BLaER1 (cell line): ENCODE measurements at regions not wholly inside any gene's neighbourhood (a gene's known extent, or its start where the extent isn't known, plus 50 kb on each side); places are given as distances from the start of the nearest gene placed in this dataset.

Source experiments
- H3K27ac ChIP-seq: shearing (Covaris generic); formaldehyde crosslinking; 2 replicates; pipeline ENCODE4 v1.8.1; 2022
- H3K27me3 ChIP-seq: shearing (Covaris generic); formaldehyde crosslinking; 2 replicates; pipeline ENCODE4 v1.8.1; 2022
- H3K36me3 ChIP-seq: shearing (Covaris generic); formaldehyde crosslinking; 2 replicates; pipeline ENCODE4 v1.8.1; 2022
- H3K4me1 ChIP-seq: shearing (Covaris generic); formaldehyde crosslinking; 2 replicates; pipeline ENCODE4 v1.8.1; 2022
- H3K4me2 ChIP-seq: shearing (Covaris generic); formaldehyde crosslinking; 2 replicates; pipeline ENCODE4 v1.8.1; 2022
- H3K4me3 ChIP-seq: shearing (Covaris generic); formaldehyde crosslinking; 2 replicates; pipeline ENCODE4 v1.8.1; 2022
- H3K9ac ChIP-seq: shearing (Covaris generic); formaldehyde crosslinking; 2 replicates; pipeline ENCODE4 v1.8.1; 2022
- H3K9me3 ChIP-seq: shearing (Covaris generic); formaldehyde crosslinking; 2 replicates; pipeline ENCODE4 v1.8.1; 2022
- H4K20me1 ChIP-seq: shearing (Covaris generic); formaldehyde crosslinking; 2 replicates; pipeline ENCODE4 v1.8.1; 2022
- Cebpa-rat ChIP-seq: shearing (Covaris generic); IDR thresholded peaks from 2 replicates; pipeline ENCODE4 v1.8.1; 2022

DNA sequence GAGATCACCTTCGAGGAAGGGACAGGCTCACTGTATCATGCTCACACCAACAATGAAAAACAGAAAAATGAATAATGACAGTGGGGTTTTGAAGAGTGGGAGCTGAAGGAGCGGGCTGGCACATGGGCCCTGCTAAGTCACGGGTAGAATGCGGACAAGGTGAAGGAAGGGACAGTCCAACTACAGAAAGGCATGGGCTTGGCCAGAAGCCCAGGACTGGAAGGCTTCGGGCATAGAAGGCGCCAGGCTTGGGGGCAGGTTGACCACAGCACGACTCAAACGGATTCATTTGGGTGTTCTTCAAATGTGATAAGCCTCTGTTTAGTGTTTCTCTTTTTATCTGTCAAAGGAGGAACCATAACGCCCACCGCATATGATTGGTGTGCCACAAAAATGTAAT, 509.5 kb downstream of the CCSER2 start:
- TF ChIP-seq Cebpa-rat = no peak
- Histone ChIP-seq H3K4me1 (peaks cover 7% of the 10 kb centered on the region; the same call in 1 of the 2 replicates), H3K9ac (no peak overlapping the region)

DNA sequence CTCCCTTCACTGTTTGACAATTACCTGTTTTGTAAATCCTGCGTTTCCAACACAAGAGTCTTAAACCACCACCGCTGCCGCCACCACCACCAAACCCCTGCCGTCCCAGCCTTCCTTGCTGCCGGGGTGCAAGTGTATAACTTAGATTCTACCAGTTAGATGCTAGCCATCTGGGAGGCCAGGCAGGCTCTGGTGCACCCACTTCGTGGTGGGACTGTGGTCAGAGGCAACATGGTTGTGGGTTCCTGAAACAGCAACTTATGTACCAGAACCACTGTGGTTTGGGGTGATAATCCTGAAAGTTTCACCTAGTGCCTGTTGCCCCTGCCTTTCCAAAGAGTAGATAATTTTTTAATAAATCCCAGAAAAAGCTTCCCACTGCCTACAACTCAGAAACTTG, 510.5 kb downstream of the CCSER2 start:
- TF ChIP-seq Cebpa-rat = no peak
- Histone ChIP-seq H3K4me2 (no peak overlapping the region), H3K9me3 (no peaks in the 10 kb centered on the region), H3K9ac (no peak overlapping the region), H4K20me1 (no peaks in the 10 kb centered on the region), H3K4me3 (no peak overlapping the region), H3K27ac (no peak overlapping the region), H3K27me3 (no peaks in the 10 kb centered on the region), H3K4me1 (peaks cover 7% of the 10 kb centered on the region; the same call in 1 of the 2 replicates), H3K36me3 (no peaks in the 10 kb centered on the region)

More for the DNA sequence above, 509.5 kb downstream of the CCSER2 start:
- no peak overlapping the region for H3K4me2 ChIP-seq
- H3K27me3 ChIP-seq = no peaks in the 10 kb centered on the region
- no peaks in the 10 kb centered on the region for H3K36me3 ChIP-seq
- no peak overlapping the region for H3K4me3 ChIP-seq
- no peaks in the 10 kb centered on the region for H3K9me3 ChIP-seq
- H3K27ac ChIP-seq = no peak overlapping the region
- no peaks in the 10 kb centered on the region for H4K20me1 ChIP-seq

DNA sequence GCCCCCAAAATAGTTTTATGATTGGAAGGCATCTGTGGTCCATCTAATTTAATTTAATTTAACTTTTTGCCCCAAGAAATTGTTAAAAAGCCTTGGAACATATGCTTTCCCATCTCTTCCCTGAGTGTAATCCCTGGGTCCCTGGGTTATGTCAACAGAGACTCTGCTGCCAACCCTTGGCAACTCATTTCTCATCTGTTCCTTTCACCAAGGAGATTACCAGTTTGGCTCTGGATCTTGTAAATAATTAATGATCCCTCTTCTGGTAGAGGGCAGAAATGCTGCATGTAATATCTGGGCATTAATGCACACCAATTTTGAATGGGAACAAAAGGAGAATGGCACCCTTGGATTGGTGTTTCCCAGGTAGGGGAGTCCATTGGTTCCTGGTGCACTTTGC, 514.2 kb downstream of the CCSER2 start:
- no peaks in the 10 kb centered on the region for H3K36me3 ChIP-seq
- no peak overlapping the region for H3K9ac ChIP-seq
- no peak overlapping the region for H3K27ac ChIP-seq
- no peaks in the 10 kb centered on the region for H3K9me3 ChIP-seq
- H3K4me2 ChIP-seq = no peak overlapping the region
- TF ChIP-seq Cebpa-rat = no peak
- H3K27me3 ChIP-seq = no peaks in the 10 kb centered on the region
- H3K4me3 ChIP-seq = no peak overlapping the region
- H4K20me1 ChIP-seq = no peaks in the 10 kb centered on the region
- H3K4me1 ChIP-seq = no peaks in the 10 kb centered on the region

DNA sequence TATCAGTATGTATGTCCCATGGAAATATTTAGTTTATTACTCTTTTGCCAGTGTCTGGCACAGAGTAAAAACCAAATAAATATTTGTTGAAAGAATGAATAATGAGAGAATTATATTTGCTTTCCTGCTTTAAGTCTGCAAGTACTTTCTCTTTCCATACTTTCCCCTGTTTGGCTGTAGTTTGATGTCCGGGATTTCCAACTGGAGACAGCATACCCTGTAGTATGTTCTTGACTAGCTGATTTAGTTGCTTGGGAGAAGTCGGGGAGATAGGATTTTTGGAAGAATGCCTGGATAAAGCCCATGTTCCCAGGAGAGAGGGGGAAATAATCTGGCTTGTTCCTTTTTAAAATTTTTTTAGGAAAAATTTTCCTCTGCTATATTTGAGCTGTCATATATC, 516.1 kb downstream of the CCSER2 start:
- H3K9ac ChIP-seq = no peak overlapping the region
- no peak overlapping the region for H3K4me2 ChIP-seq
- no peaks in the 10 kb centered on the region for H3K36me3 ChIP-seq
- no peaks in the 10 kb centered on the region for H4K20me1 ChIP-seq
- no peaks in the 10 kb centered on the region for H3K4me1 ChIP-seq
- no peak overlapping the region for H3K4me3 ChIP-seq
- H3K9me3 ChIP-seq = no peaks in the 10 kb centered on the region
- no peaks in the 10 kb centered on the region for H3K27me3 ChIP-seq
- H3K27ac ChIP-seq = no peak overlapping the region
- no peak for TF ChIP-seq Cebpa-rat

DNA sequence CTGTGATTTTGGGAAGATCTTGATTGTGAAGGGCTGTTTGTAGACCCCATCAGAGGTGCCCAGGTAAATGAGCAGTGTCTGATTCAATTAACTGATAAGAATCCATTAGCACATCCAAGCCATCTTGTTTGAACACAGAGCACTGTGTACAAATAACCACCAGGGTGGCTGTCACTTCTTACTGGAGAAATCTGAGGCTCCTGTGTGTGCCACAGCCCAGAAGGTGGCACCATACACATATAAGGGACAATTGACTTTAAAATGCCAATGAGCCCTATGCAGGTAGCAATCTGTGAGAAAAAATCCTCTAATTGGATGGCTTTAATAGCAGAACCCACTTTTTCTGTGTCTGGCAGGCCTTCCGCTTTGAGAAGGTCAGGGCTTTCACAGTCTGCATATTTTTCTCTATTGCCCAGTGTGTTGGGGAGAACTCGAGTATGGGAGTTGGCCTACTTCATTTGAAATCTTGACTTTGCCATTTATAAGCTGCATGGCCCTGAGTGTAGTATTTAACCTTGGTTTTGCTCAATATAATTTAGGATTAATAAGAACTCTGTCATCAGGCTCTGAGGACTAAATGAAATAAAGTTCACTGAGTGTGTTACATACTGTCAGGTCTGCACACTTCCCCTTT, 517.4 kb downstream of the CCSER2 start:
- H3K4me3 ChIP-seq = no peak overlapping the region
- H4K20me1 ChIP-seq = no peaks in the 10 kb centered on the region
- no peak overlapping the region for H3K4me2 ChIP-seq
- no peak for TF ChIP-seq Cebpa-rat
- no peaks in the 10 kb centered on the region for H3K9me3 ChIP-seq
- H3K27me3 ChIP-seq = no peaks in the 10 kb centered on the region
- H3K36me3 ChIP-seq = no peaks in the 10 kb centered on the region
- H3K4me1 ChIP-seq = no peaks in the 10 kb centered on the region
- no peak overlapping the region for H3K9ac ChIP-seq
- no peak overlapping the region for H3K27ac ChIP-seq

DNA sequence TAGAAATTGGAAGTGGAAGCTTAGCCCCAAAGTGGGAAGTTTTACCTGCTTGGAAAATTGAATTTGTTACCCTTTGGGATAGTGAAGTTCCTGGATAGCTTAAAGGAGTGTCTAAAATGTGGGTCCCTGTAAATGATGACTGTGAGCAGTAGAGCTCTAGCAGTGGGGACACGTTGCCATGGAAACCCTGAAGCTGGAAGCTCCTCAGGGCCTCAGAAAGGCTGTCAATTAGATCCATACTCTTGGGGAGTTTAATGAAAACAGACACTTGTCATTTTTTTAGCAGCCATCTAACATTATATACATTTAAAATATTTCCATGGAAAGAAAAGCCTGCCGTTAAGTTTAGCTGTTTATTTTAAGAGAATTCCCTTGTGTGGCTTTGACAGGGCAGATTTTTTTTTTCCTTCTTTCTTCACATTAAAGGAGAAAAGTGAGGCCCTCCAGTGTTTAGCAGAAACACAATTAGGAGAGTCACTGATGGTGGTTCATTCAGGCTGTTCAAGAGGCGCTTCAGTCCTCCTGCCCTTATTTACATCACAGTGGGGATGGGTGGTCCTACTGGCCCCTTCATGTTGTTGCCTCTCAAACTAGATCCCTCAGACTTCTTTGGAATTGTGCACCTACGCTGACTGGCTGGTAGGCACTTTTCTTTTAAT, 518.4 kb downstream of the CCSER2 start:
- Histone ChIP-seq H3K4me3 (no peak overlapping the region), H3K36me3 (no peaks in the 10 kb centered on the region), H3K27ac (no peak overlapping the region), H3K9ac (no peak overlapping the region), H3K27me3 (no peaks in the 10 kb centered on the region), H3K9me3 (no peaks in the 10 kb centered on the region), H4K20me1 (no peaks in the 10 kb centered on the region), H3K4me1 (no peaks in the 10 kb centered on the region), H3K4me2 (no peak overlapping the region)
- no peak for TF ChIP-seq Cebpa-rat

DNA sequence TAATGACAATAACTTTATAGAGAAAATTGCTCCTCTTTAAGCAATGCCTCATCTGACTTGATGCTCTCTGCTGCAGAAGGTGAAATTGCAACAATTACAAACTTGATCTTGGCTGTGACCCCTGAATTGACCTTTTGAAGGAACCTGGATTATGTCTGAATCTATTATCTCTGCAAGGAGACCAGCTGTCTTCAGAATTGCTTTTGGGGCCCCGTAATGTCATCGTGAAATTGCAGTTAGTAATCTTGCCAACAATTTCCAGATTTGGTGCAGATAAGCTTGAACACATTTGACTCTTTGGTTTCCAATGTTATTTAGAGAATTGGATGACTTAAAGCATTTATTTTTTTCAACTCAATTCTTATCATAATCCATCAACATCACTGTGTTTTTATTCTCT, 520.6 kb downstream of the CCSER2 start:
- H3K36me3 ChIP-seq = no peaks in the 10 kb centered on the region
- no peak overlapping the region for H3K9ac ChIP-seq
- H3K4me2 ChIP-seq = no peak overlapping the region
- H3K4me3 ChIP-seq = no peak overlapping the region
- H4K20me1 ChIP-seq = no peaks in the 10 kb centered on the region
- TF ChIP-seq Cebpa-rat = no peak
- no peaks in the 10 kb centered on the region for H3K4me1 ChIP-seq
- H3K27me3 ChIP-seq = no peaks in the 10 kb centered on the region
- no peaks in the 10 kb centered on the region for H3K9me3 ChIP-seq
- H3K27ac ChIP-seq = no peak overlapping the region

DNA sequence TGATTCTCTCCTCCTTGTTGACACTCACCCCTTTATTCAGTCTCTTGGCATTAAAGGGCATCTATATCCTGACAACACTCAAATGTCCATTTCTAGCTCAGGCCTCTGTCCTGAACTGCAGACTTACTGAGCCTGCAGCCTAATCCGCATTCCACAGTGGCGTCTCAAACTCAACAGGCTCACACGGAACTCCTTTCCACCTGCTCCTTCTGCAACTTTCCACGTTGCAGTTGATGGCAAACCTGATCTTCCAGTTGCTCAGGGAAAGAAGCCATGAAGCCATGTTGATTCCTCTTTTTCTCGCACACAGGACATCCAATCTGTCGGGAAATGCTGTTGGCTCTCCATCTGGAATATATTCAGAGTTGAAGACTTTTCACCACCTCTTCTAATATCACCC, 522.4 kb downstream of the CCSER2 start:
- Histone ChIP-seq H3K27me3 (no peaks in the 10 kb centered on the region), H3K27ac (no peak overlapping the region), H3K4me2 (no peak overlapping the region), H3K9ac (no peak overlapping the region), H3K4me3 (no peak overlapping the region), H3K36me3 (no peaks in the 10 kb centered on the region), H3K9me3 (no peaks in the 10 kb centered on the region), H4K20me1 (no peaks in the 10 kb centered on the region), H3K4me1 (peaks cover 4% of the 10 kb centered on the region; the same call in 1 of the 2 replicates)
- TF ChIP-seq Cebpa-rat = no peak

DNA sequence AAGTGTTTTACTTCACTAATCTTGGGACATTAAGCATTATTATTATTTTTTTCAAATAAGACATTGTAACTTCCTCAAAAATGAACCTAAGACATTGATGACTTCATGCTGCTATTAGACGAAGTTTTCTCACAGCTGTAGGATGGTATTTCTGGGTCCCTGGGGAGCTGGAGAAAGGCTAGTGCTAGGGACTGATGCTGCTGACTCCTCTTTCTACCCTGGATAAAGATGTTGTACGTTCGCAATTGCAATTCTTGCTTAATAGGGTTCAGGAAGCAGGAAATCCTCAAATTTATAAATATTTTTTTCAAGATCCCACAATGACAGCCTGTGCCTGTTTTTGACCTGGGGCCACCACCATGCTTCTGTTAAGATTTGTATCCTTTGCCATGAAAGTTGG, 526.0 kb downstream of the CCSER2 start:
- Histone ChIP-seq H3K27me3 (no peaks in the 10 kb centered on the region), H4K20me1 (no peaks in the 10 kb centered on the region), H3K9ac (no peak overlapping the region), H3K4me3 (no peak overlapping the region), H3K9me3 (no peaks in the 10 kb centered on the region), H3K4me1 (peaks cover 4% of the 10 kb centered on the region; the same call in 1 of the 2 replicates), H3K4me2 (no peak overlapping the region), H3K27ac (no peak overlapping the region), H3K36me3 (no peaks in the 10 kb centered on the region)
- no peak for TF ChIP-seq Cebpa-rat

DNA sequence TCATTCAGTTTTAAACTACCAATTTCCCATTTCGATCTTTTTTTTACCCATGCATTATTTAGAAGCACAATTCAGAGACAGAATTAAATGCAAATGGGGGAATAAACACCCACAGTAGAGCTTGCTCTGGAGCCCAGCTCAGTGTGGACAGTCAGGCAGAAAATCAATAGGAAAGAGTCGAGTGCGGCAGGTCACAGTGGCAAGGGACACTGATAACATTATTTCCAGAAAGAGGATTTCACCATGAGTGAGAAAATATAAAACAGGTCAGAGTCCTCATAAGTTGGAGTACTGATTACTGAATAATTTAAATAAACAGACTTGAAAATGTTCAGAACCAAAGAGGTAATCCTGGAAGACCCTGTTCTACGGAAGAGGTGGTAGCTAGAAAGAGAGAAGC, 532.5 kb downstream of the CCSER2 start:
- no peak overlapping the region for H3K27ac ChIP-seq
- no peaks in the 10 kb centered on the region for H3K36me3 ChIP-seq
- H3K4me1 ChIP-seq = no peaks in the 10 kb centered on the region
- no peak overlapping the region for H3K4me2 ChIP-seq
- no peak for TF ChIP-seq Cebpa-rat
- no peak overlapping the region for H3K9ac ChIP-seq
- H4K20me1 ChIP-seq = no peaks in the 10 kb centered on the region
- no peaks in the 10 kb centered on the region for H3K27me3 ChIP-seq
- no peak overlapping the region for H3K4me3 ChIP-seq
- H3K9me3 ChIP-seq = no peaks in the 10 kb centered on the region
